Stimulated activated naive B cell treated with anti-CD40 and anti-IgM and Interleukin-4, amounts not matched to agents 10 μg/mL and 1 μg/mL and 100 μg/mL, for 72 hours (primary cell): ENCODE measurements at regions not wholly inside any gene's neighbourhood (a gene's known extent, or its start where the extent isn't known, plus 50 kb on each side); places are given as distances from the start of the nearest gene placed in this dataset.
A peak's percentile ranks its signal among the peaks of the same experiment; 100 is the strongest.

Source experiments
- ATAC-seq, 2 donors: fragments of 150-1000 bp; cut with Tn5 transposase; replicated peaks; 2 replicates each; pipeline ENCODE4 v1.10.0; 2021; ENCODE audit warnings: moderate library complexity in 1 of 2
- DNase-seq: peaks from one replicate; pipeline ENCODE4 v3.0.0; 2021
- H3K27ac Mint-ChIP-seq: one replicate; pipeline ENCODE4 v1.8.0; 2022; ENCODE audit warnings: mild to moderate bottlenecking, mixed read lengths
- H3K27me3 Mint-ChIP-seq, 2 donors: one replicate each; pipeline ENCODE4 v1.8.0; 2022; ENCODE audit warnings: mixed read lengths in 2 of 2
- H3K36me3 Mint-ChIP-seq, 2 donors: one replicate each; pipeline ENCODE4 v1.8.0; 2022; ENCODE audit warnings: mixed read lengths in 2 of 2, mild to moderate bottlenecking in 1 of 2
- H3K4me1 Mint-ChIP-seq, 2 donors: one replicate each; pipeline ENCODE4 v1.8.0; 2022; ENCODE audit warnings: mixed read lengths in 2 of 2, mild to moderate bottlenecking in 1 of 2
- H3K4me3 Mint-ChIP-seq, 2 donors: one replicate each; pipeline ENCODE4 v1.8.0; 2022; ENCODE audit warnings: mild to moderate bottlenecking in 2 of 2, mixed read lengths in 2 of 2, moderate library complexity in 1 of 2
- H3K9me3 Mint-ChIP-seq, 2 donors: one replicate each; pipeline ENCODE4 v1.8.0; 2022; ENCODE audit warnings: mixed read lengths in 2 of 2, mild to moderate bottlenecking in 1 of 2

DNA sequence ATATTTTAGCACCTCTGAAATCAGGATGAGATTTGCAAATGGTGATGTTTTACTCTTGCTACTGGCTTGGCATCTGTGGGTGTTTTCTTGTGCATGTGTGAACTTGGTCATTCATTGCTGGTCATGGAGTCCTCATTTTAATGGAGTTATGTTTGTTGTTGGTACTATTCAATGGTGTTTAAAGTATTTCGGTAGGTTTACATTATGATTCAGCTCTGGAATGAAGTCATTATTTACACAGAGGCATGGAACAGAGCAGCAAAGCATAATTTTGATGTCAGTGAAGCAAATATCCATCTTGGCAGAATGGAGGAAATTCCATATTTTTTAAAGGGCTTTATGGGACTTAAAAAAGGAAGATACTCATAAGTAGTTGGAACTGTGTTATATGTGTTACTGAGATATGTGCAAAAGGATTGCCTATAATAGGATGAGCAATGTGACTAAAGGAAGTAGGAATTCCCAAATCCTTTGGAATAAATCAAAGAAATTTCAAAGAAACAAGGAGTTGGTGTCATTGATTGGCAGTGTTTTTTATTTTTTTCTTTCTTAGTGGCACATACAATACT lies 147.4 kb downstream of the ACTBL2 start:
- Mint-ChIP-seq H3K36me3 (no peaks in the 10 kb centered on the region), H3K9me3 (peaks cover 0 to 2% of the 10 kb centered on the region in 2 donors), H3K4me1 (no peaks in the 10 kb centered on the region), H3K27ac (no peak overlapping the region), H3K4me3 (no peak overlapping the region), H3K27me3 (no peaks in the 10 kb centered on the region)
- DNase-seq: no peak
- ATAC-seq: no peak

GRCh38 chr5:57334475-57334874 lies 148.1 kb downstream of the ACTBL2 start:
- no peak overlapping the region for H3K4me3 Mint-ChIP-seq
- no peaks in the 10 kb centered on the region for H3K4me1 Mint-ChIP-seq
- ATAC-seq (no peak), DNase-seq (no peak)
- peaks cover 0 to 2% of the 10 kb centered on the region in 2 donors for H3K9me3 Mint-ChIP-seq
- H3K27ac Mint-ChIP-seq: no peak overlapping the region
- H3K36me3 Mint-ChIP-seq: no peaks in the 10 kb centered on the region
- no peaks in the 10 kb centered on the region for H3K27me3 Mint-ChIP-seq

DNA sequence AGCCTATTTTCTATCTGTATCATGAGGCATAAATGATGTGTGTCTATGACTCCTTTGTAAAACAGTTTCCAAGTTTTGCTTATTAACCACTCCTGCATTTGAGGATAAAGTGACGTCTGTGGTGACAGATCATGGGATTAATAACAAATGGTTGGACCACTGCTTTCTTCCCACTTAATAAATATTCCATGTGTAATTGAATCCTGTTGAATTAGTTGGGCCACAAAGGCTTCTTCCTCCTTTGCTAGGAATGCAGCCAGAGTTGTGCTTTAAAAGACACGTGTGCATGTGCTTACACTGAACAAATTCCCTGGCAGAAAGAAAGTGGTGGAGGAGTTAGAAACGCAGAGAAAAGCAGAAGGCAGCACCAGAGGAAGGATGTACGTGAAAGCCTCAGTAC lies 150.2 kb downstream of the ACTBL2 start:
- Mint-ChIP-seq H3K4me3 (no peak overlapping the region), H3K27me3 (no peaks in the 10 kb centered on the region), H3K36me3 (no peaks in the 10 kb centered on the region), H3K4me1 (peaks cover 6 to 7% of the 10 kb centered on the region in 2 donors), H3K9me3 (peaks cover 0 to 2% of the 10 kb centered on the region in 2 donors), H3K27ac (no peak overlapping the region)
- DNase-seq (no peak), ATAC-seq (no peak)

GRCh38 chr5:57327561-57328367 lies 153.9 kb downstream of the GPBP1 start:
- H3K9me3 Mint-ChIP-seq: peaks cover 2 to 3% of the 10 kb centered on the region in 2 donors
- no peak overlapping the region for H3K27ac Mint-ChIP-seq

GRCh38 chr5:57325678-57326397 lies 152.0 kb downstream of the GPBP1 start:
- Mint-ChIP-seq H3K4me3 (no peak overlapping the region), H3K27me3 (no peaks in the 10 kb centered on the region), H3K9me3 (peaks cover 2% of the 10 kb centered on the region in 2 donors), H3K27ac (no peak overlapping the region), H3K4me1 (peaks cover 6 to 7% of the 10 kb centered on the region in 2 donors), H3K36me3 (no peaks in the 10 kb centered on the region)
- DNase-seq: no peak
- no peak for ATAC-seq

More at GRCh38 chr5:57327561-57328367, 153.9 kb downstream of the GPBP1 start:
- Mint-ChIP-seq H3K36me3 (no peaks in the 10 kb centered on the region), H3K4me1 (peaks cover 6 to 7% of the 10 kb centered on the region in 2 donors), H3K27me3 (no peaks in the 10 kb centered on the region), H3K4me3 (no peak overlapping the region)
- DNase-seq (no peak), ATAC-seq (peak; percentile 65 to 80)

DNA sequence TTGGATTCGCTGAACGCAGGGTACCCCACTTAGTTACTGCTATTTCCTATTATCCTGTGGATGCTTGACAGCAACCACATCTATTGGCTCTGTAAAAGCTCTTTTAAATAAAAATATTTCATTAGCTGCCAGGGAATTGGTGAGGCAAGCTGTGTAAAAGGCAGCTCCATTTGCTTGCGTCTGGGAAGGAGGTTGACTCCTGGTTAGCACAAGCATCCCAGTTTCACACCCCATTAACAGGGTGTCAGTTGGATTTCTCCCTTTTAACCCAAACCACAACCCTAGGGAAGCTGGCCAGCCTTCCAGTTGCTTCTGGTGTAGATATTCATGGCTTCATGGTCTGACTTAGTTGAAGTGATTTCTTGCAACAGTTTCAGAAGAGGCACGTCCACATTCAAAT lies 151.0 kb downstream of the GPBP1 start:
- Mint-ChIP-seq H3K27ac (no peak overlapping the region), H3K4me1 (peaks cover 6 to 7% of the 10 kb centered on the region in 2 donors), H3K27me3 (peaks cover 0 to 1% of the 10 kb centered on the region in 2 donors), H3K36me3 (no peaks in the 10 kb centered on the region), H3K9me3 (peaks cover 1 to 2% of the 10 kb centered on the region in 2 donors), H3K4me3 (no peak overlapping the region)
- DNase-seq (no peak), ATAC-seq (no peak)

GRCh38 chr5:57324181-57324580 lies 150.3 kb downstream of the GPBP1 start:
- Mint-ChIP-seq H3K9me3 (peaks cover 1 to 2% of the 10 kb centered on the region in 2 donors), H3K4me1 (peaks cover 6 to 7% of the 10 kb centered on the region in 2 donors), H3K27me3 (peaks cover 0 to 4% of the 10 kb centered on the region in 2 donors), H3K36me3 (no peaks in the 10 kb centered on the region), H3K27ac (no peak overlapping the region), H3K4me3 (no peak overlapping the region)
- no peak for DNase-seq
- no peak for ATAC-seq

DNA sequence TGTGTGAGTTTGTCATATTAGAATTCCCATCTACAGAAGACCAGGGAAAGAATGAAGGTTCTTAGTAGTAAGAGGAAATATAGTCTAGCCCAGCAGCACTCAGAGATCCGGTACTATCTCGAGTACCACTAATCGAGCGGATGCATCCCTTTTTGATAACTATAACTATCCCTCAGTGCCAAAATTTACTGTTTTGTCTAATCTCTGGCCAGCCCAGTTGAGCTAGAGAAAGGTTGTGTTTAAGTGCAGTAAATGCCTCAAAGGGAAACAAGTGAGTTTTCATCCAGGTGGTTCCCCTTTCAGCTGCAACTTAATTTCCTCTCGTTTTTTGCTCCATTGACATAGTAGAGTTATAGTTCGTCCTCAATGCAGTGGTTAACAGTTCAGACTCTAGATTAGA lies 146.7 kb downstream of the GPBP1 start:
- peaks cover 0 to 8% of the 10 kb centered on the region in 2 donors for H3K27me3 Mint-ChIP-seq
- no peak for ATAC-seq
- H3K27ac Mint-ChIP-seq: no peak overlapping the region
- no peaks in the 10 kb centered on the region for H3K36me3 Mint-ChIP-seq
- H3K4me3 Mint-ChIP-seq: no peak overlapping the region
- H3K4me1 Mint-ChIP-seq: peaks cover 0 to 2% of the 10 kb centered on the region in 2 donors
- no peaks in the 10 kb centered on the region for H3K9me3 Mint-ChIP-seq
- DNase-seq: no peak

DNA sequence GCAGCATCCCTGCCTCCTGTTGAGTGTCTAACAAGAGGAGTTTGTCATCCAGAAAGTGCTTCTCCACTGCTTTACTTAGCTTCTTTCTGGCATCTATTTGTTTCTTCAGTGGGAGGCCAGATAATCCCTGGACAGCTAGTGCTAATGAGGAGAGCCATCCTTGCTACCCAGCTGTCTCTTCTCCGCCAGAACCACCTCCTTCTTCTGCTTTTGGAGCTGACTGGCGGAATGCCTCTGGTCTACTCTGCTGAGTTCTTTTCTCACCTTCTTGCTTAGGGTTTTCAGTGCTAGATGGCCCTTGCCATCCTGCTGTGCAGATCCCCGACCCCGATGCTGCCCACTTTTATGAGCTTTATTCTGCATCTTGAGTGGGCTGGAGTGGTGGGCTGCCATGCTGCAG lies 145.8 kb downstream of the GPBP1 start:
- peaks cover 0 to 8% of the 10 kb centered on the region in 2 donors for H3K27me3 Mint-ChIP-seq
- H3K4me1 Mint-ChIP-seq: peaks cover 0 to 2% of the 10 kb centered on the region in 2 donors
- no peak overlapping the region for H3K27ac Mint-ChIP-seq
- no peak overlapping the region for H3K4me3 Mint-ChIP-seq
- no peaks in the 10 kb centered on the region for H3K36me3 Mint-ChIP-seq
- ATAC-seq (no peak), DNase-seq (no peak)
- H3K9me3 Mint-ChIP-seq: no peaks in the 10 kb centered on the region

GRCh38 chr5:57318251-57318650 lies 144.4 kb downstream of the GPBP1 start:
- ATAC-seq (no peak), DNase-seq (no peak)
- Mint-ChIP-seq H3K9me3 (no peaks in the 10 kb centered on the region), H3K4me3 (no peak overlapping the region), H3K36me3 (no peaks in the 10 kb centered on the region), H3K27ac (no peak overlapping the region), H3K4me1 (peaks cover 0 to 2% of the 10 kb centered on the region in 2 donors), H3K27me3 (peaks cover 0 to 8% of the 10 kb centered on the region in 2 donors)

DNA sequence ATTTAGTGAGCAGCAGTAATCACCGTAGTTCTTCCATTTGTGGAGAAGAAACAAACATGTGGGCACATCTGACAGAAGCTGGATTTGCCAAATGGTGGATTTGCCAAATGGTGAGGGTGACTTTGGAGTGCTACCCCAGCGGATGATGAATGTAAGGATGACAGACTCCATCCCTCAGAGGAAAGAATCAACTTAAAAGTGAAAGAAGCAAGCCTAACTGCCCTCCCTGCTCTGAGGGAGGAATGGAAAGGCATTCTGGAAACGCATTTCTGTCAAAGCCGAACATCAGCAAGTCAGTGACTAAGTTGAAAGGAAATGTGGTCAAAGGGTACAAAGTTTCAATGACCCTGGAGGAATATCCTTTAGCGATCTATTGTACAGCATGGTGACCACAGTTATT lies 143.5 kb downstream of the GPBP1 start:
- no peaks in the 10 kb centered on the region for H3K9me3 Mint-ChIP-seq
- no peak overlapping the region for H3K4me3 Mint-ChIP-seq
- DNase-seq: no peak
- peaks cover 0 to 8% of the 10 kb centered on the region in 2 donors for H3K27me3 Mint-ChIP-seq
- no peaks in the 10 kb centered on the region for H3K36me3 Mint-ChIP-seq
- peak overlapping the region; percentile 63 for H3K27ac Mint-ChIP-seq
- ATAC-seq: no peak
- H3K4me1 Mint-ChIP-seq: peaks cover 0 to 2% of the 10 kb centered on the region in 2 donors

GRCh38 chr5:57316798-57317327 lies 143.0 kb downstream of the GPBP1 start:
- ATAC-seq: peak; percentile 56 to 68
- H3K27ac Mint-ChIP-seq: no peak overlapping the region
- no peaks in the 10 kb centered on the region for H3K36me3 Mint-ChIP-seq
- DNase-seq: no peak
- peaks cover 0 to 8% of the 10 kb centered on the region in 2 donors for H3K27me3 Mint-ChIP-seq
- H3K4me3 Mint-ChIP-seq: no peak overlapping the region
- H3K9me3 Mint-ChIP-seq: no peaks in the 10 kb centered on the region
- H3K4me1 Mint-ChIP-seq: peaks cover 0 to 2% of the 10 kb centered on the region in 2 donors

- Mint-ChIP-seq H3K9me3 (no peaks in the 10 kb centered on the region), H3K36me3 (no peaks in the 10 kb centered on the region), H3K4me1 (peaks cover 0 to 2% of the 10 kb centered on the region in 2 donors), H3K27me3 (peaks cover 0 to 8% of the 10 kb centered on the region in 2 donors), H3K27ac (no peak overlapping the region), H3K4me3 (no peak overlapping the region)
- DNase-seq (no peak), ATAC-seq (no peak)
Measured at GRCh38 chr5:57315941-57316340, 142.1 kb downstream of the GPBP1 start.
